Fibroblast of skin of back (primary cell): ENCODE measurements at regions not wholly inside any gene's neighbourhood (a gene's known extent, or its start where the extent isn't known, plus 50 kb on each side); places are given as distances from the start of the nearest gene placed in this dataset.
A peak's percentile ranks its signal among the peaks of the same experiment; 100 is the strongest.
"Not testable (repeated sequence)": the region's sequence is repeated elsewhere in the genome, so short reads cannot be mapped to it uniquely, and the experiment has no call there.

Source experiments
- DNase-seq: peaks from one replicate; pipeline ENCODE4 v3.0.0-alpha.2; 2013

DNA sequence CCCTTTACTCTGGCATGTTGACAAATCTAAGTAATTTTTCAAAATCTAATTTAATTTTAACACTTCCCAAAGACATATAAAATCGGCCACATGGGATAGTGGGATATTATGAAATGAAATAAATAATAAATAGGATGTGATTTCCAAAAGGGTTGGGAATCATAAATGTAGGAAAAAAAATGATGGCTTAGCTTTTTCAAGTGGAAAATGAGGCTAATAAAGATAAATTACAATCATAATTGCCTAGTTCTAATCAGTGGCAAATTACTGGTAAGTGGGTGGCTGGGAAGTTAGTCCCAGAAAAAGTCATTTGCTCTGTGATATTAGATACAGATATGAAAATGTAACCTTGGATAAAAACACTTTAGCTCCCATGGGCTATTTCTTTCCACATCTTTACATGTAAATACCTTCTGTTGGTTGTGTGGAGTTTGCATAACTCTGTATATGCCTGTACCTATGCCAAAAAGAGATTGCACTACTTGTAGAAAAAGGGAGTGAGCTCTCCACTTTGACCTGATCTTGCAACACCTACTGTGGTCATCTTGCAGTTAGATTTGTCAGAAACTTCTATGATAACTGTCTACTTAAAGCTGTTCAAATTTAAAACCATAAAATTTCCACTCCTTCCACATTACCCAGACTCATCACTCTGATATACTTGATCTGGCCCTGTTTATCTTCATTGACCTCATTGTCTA is 284.6 kb upstream of the KAZN start:
- no peak for DNase-seq

DNA sequence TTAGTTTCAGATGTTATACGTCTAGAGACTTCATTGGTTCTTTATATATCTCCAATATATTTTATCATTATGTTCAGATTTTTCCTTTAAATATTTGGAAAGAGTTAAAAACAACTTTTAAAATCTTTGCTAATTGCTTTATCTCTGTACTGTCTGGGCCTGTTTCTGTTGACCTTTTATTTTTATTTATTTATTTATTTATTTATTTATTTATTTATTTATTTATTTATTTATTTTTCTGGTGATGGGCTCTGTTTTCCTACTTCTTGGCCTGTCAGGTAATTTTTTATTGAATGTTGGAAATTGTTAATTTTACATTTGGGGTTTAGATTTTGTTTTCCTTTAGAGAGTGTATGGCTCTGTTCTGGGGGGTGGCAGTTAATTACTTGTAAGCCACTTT is 279.7 kb upstream of the KAZN start:
- no peak for DNase-seq

- no peak for DNase-seq
Measured at GRCh38 chr1:14320518-14320917, 278.0 kb upstream of the KAZN start.

DNA sequence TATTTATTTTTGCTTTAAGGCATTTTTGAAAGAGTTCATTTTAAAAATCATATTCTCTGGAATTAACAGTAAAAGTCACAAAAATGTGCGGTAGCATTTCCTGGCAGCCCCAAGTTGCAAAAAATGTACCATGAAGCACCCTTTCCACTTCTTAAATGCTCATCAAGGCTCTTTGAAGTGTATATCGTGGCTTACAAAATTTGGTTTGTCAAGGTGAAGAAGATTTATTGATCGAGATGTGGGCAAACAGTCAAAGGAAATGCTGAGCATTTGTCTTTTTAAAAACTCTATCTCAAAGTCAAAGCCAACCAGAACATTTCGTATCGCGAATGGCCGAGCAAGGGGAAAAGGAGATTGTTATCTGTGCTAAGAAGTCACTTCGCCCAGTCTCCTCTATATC is 277.5 kb upstream of the KAZN start:
- no peak for DNase-seq

- DNase-seq, result no peak
Measured at GRCh38 chr1:14321422-14321821, 277.1 kb upstream of the KAZN start.

DNA sequence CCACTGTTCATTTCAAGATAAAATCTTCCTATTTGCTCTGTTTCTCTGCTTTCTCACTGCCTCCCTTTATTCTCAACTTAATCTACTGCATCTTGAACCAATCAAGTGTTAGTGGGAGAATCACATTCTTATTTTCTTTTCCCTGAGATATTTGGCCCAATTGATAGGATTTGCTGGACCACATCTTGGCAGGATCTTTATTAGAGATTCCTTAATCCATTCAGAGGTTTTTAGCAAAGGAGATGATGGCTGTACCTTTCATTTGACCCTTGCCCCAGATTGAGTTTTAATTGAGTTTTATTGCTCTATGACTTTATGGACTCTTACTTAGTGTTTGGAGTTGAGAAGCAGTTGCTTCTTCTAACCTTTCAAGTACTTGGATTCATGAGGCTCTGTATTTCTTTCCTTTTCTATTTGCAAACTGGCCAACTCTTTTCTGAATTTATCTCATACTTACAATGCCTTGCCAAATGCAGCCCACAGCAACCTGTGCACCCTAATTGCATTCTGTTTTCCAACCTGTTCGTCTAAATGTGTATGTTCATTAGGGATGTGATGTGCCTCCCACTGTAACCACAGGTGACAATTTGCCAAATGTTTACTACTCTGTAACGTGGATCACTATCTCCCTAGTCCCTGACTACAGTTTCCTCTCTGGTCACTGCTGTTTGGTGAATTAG is 274.8 kb upstream of the KAZN start:
- no peak for DNase-seq

GRCh38 chr1:14324248-14324630 is 274.2 kb upstream of the KAZN start:
- no peak for DNase-seq

DNA sequence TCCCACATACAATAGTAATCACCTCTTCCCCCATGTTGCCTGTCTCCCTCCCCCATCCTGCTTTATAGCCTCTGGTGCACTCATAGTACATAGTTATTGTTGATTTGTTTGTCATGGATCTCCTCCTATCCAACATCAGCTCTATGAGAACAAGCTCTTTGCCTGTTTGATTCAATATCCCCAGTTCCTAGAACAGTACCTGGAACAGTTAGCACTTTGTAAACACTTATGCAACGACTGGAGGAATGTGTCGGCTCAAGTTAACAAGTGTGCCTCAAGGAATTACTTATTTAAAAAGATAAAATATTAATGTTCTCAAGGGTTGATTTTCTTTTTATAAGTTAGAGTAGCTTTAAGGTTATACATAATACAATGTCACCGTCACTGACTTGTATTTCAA is 271.6 kb upstream of the KAZN start:
- DNase-seq, result no peak

GRCh38 chr1:14328685-14329084 is 269.8 kb upstream of the KAZN start:
- no peak for DNase-seq

- DNase-seq, result no peak
Measured at GRCh38 chr1:14332158-14332557, 266.3 kb upstream of the KAZN start.

DNA sequence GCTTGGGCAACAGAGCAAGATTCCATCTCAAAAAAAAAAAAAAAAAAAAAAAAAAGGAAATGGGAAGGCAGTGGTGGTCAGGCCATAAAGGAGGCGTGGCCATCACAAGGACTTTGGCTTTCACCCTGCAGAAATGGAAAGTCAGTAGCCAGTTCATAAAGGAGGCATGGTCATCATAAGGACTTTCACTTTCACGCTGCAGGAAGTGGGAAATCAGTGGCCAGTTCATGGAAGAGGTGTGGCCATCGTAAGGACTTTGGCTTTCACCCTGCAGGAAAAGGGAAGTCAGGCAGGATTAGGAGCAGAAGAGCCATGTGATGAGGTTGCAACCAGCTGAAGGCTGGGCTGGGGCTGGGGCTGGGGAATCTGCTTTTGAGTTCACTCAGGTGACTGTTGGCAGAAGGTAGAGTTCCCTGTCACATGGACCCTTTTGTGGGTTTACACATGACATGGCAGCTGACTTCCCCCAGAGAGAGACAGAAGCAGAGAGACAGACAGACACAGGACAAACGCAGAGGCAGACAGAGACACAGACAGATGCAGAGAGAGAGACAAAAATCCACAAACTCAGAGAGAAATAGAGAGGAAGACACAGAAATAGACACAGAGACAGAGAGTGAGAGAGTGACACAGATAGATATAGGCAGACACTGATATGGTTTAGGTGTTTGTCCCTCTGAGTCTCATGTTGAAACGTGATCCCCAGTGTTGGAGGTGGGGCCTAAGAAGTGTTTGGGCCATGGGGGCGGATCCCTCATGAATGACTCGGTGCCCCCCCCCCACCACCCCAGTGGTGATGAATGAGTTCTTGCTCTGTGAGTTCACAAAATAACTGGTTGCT is 263.9 kb upstream of the KAZN start:
- no peak for DNase-seq

DNA sequence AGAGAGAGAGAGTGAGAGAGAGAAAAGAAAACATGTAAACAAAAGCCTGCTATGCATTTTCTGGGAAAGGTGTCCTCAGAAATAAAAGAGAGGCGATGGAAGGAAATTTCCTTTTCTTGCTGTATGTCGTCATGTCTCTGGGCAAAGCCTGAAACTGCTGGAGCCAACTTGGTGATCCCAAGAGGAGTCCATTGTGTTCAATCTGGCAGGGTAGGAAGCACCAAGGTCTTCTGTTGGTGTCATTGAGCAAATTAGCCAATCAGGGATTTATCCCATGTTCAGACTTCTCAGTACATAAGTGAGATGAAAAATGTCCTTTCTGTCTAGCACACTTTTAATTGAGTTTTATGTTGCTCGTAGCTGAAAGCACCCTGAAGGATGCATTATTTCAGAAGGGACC is 260.0 kb upstream of the KAZN start:
- no peak for DNase-seq

DNA sequence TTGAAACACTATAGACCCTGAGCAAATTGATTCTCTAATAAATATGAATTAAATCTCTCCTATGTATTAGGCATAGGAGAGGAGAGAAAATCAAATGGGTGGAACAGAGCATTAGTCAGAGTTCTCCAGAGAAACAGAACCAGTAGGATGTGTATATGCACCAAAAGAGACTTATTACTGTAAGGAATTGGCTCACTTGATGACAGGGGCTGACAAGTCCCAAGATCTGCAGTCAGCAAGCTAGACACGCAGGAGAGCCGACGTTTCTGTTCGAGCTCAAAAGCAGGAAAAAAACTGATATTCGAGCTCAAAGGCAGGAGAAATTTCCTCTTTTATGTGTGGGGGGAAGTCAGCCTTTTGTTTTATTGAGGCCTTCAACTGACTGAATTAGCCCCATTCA is 259.2 kb upstream of the KAZN start:
- no peak for DNase-seq

DNA sequence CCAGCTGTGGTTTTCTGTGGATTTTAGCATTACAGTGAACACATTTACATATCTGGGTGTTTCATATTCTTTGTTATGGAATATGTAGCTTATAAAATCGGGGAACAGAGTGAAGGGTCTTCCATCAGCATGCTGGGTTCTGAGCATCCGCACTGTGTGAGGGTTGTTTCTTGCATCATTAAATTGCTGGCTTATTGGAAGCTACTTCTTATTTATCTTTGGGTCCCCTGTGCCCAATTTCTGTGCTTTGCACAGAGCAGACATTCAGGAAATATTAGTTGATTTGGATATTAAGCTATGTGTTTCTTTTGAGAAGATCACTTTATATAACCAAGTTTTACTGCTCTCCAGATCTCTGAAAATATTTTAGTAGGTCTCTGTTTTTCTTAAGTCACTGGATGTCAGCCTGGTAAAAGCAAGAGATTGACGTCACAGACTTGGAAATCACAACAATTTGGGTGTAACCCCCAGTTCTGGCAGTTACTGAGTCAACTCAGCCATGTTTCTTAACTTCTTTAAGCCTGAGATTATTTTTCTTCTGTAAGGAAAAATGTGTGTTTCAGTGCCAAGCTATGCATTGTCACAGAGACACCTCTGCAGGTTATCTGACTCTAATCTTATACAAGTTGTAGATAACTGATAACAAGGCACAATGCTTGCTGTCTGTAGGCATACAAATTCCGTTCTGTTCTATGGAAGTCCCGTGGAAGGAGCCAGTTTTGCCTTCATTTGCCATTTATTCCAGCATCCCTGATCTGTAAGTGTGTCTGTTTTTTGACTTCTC is 258.3 kb upstream of the KAZN start:
- peak; percentile 57 for DNase-seq

DNA sequence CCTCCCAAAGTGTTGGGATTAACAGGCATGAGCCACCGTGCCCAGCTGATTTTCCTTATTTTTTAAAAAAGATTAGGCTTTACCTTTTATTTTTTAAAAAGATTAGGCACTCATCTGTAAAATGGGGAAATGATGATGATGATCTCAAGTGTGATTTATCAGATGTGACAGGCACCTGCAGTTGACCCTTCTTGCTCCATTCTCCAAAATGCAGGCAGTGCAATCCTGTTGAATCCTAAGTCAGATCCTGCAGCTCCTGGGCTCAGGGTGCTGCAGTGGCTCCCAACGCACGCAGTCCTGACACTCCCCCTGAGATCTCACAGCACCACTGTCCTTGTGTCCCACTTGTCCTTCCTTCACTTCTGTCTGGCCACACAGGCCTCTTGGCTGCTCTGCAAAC is 257.3 kb upstream of the KAZN start:
- no peak for DNase-seq

GRCh38 chr1:14345946-14346550 is 252.4 kb upstream of the KAZN start:
- peak; percentile 27 for DNase-seq

- DNase-seq, result no peak
Measured at GRCh38 chr1:14347186-14347585, 251.3 kb upstream of the KAZN start.

DNA sequence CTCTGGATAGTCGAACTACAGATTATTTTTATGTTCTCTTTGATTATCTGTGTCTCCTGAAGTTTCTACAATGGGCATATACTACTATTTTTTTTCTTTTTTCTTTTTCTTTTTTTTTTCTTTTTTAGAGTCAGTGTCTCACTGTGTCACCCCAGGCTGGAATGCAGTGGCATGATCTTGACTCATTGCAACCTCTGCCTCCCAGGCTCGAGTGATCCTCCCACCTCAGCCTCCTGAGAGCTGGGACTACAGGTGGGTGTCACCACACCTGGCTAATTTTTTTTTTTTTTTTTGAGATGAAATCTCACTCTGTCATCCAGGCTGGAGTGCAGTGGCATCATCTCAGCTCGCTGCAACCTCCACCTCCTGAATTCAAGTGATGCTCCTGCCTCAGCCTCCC is 250.7 kb upstream of the KAZN start:
- no peak for DNase-seq

DNA sequence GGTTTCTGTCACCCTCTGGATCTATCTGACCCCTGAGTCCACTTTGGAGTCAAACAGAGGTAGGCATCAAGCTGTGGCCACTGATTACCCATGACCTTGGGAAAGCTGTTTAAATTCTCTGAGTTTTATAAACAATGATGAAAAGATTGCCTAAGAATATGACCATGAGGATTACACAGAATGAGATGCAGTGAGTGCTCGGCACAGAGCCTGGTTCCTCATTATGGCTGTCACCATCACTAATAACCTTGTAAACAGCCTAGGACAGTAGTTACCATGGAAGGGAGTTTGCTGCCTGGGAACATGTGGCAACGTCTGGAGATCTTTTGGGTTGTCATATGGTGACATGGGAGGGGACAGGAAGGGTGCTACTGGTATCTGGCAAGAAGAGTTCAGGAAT is 248.3 kb upstream of the KAZN start:
- DNase-seq, result no peak

DNA sequence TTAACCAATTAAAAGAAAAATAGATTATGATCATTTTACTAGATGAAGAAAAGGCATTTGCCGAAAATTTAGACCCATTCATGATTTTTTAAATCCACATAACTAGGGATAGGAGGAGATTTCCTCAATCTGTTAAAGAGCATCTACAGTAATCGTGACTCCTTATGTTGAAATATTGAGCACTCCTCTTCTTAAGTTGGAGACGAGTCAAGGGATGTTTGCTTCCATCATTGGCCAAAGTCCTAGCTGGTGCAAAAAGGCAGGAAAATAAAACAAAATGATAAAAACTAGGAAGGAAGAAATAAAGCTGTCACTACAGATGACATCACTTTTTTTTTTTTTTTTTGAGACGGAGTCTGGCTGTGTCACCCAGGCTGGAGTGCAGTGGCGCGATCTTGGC is 245.6 kb upstream of the KAZN start:
- DNase-seq, result no peak

GRCh38 chr1:14361005-14361404 is 237.5 kb upstream of the KAZN start:
- DNase-seq, result not testable (repeated sequence)

DNA sequence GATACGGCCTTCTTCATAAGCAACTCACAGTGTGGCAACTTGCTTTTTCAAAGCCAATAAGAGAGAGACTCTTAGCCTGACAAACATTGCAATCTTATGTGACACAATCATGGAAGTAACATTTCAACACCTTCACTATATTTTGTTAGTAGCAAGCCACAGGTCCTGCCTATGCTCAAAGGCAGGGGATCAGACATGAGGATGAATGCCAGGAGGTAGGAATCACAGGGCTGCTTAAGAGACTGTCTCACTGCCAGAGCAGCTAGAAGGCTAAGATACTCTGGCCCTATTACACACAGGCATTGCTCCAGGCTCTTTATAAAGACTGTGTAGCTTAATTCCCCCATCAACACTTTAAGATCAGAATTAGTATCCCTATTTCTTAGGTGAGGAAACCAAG is 236.2 kb upstream of the KAZN start:
- no peak for DNase-seq
